CD4-positive, alpha-beta memory T cell (primary cell): ENCODE measurements at regions not wholly inside any gene's neighbourhood (a gene's known extent, or its start where the extent isn't known, plus 50 kb on each side); places are given as distances from the start of the nearest gene placed in this dataset.

Experiments
- CTCF ChIA-PET: fragments of 350-600 bp; sonication (Branson Sonifier 250); formaldehyde crosslinking; loops from one replicate; lab custom pipeline; 2021; ENCODE audit warnings: inconsistent platforms; ENCODE audit not compliant: partially characterized antibody; lab: Charles Lee
- POLR2A ChIA-PET: fragments of 350-600 bp; sonication (Branson Sonifier 250); formaldehyde crosslinking; loops from one replicate; lab custom pipeline; 2021; ENCODE audit not compliant: partially characterized antibody; lab: Charles Lee
- DNase-seq, 5 donors: peaks; one replicate each; pipeline versions ENCODE4 v3.0.0 to v3.0.0-alpha.2; 2020 to 2022; ENCODE audit warnings: mixed read lengths in 1 of 5
- H3K27ac ChIP-seq: one replicate; pipeline ENCODE4 v1.7.0; 2013; ENCODE audit warnings: low read depth, low read length
- H3K27me3 ChIP-seq: 2 replicates; pipeline ENCODE4 v1.7.0; 2013; ENCODE audit warnings: mild to moderate bottlenecking, low read length, moderate library complexity; ENCODE audit not compliant: insufficient read depth
- H3K36me3 ChIP-seq: 2 replicates; pipeline ENCODE4 v1.7.0; 2013; ENCODE audit warnings: mild to moderate bottlenecking, low read length, moderate library complexity; ENCODE audit not compliant: insufficient read depth
- H3K4me1 ChIP-seq: 2 replicates; pipeline ENCODE4 v1.7.0; 2013; ENCODE audit warnings: mild to moderate bottlenecking, low read length, moderate library complexity; ENCODE audit not compliant: insufficient read depth
- H3K4me3 ChIP-seq, 2 donors: one replicate each; pipeline ENCODE4 v1.7.0; 2013; ENCODE audit warnings: low read length in 2 of 2, mild to moderate bottlenecking in 1 of 2
- H3K9me3 ChIP-seq, 2 donors: one replicate each; pipeline ENCODE4 v1.7.0; 2013; ENCODE audit warnings: low read length in 2 of 2, control low read depth in 1 of 2; ENCODE audit not compliant: control insufficient read depth in 1 of 2
- H3K27ac Mint-ChIP-seq, 7 donors: one replicate each; pipeline ENCODE4 v1.8.0; 2020 to 2021; ENCODE audit warnings: mixed read lengths in 7 of 7, mild to moderate bottlenecking in 6 of 7, inconsistent platforms in 3 of 7, moderate library complexity in 3 of 7
- H3K27me3 Mint-ChIP-seq, 2 donors: one replicate each; pipeline ENCODE4 v1.8.0; 2020 to 2021; ENCODE audit warnings: mixed read lengths in 2 of 2
- H3K36me3 Mint-ChIP-seq, 2 donors: one replicate each; pipeline ENCODE4 v1.8.0; 2020 to 2021; ENCODE audit warnings: mixed read lengths in 2 of 2, inconsistent platforms in 1 of 2, mild to moderate bottlenecking in 1 of 2
- H3K4me1 Mint-ChIP-seq, 4 donors: one replicate each; pipeline ENCODE4 v1.8.0; 2020 to 2021; ENCODE audit warnings: mixed read lengths in 4 of 4, mild to moderate bottlenecking in 1 of 4
- H3K4me3 Mint-ChIP-seq, 8 donors: one replicate each; pipeline ENCODE4 v1.8.0; 2020 to 2021; ENCODE audit warnings: mixed read lengths in 8 of 8, mild to moderate bottlenecking in 7 of 8, moderate library complexity in 6 of 8, inconsistent platforms in 3 of 8
- H3K9me3 Mint-ChIP-seq, 8 donors: one replicate each; pipeline ENCODE4 v1.8.0; 2020 to 2021; ENCODE audit warnings: mixed read lengths in 8 of 8, mild to moderate bottlenecking in 5 of 8, inconsistent platforms in 3 of 8, moderate library complexity in 1 of 8
- intact Hi-C: fragments of 100-400 bp; cut with micrococcal nuclease; formaldehyde crosslinking; loops from one replicate; pipeline ENCODE4 v1.15.1; 2023

DNA sequence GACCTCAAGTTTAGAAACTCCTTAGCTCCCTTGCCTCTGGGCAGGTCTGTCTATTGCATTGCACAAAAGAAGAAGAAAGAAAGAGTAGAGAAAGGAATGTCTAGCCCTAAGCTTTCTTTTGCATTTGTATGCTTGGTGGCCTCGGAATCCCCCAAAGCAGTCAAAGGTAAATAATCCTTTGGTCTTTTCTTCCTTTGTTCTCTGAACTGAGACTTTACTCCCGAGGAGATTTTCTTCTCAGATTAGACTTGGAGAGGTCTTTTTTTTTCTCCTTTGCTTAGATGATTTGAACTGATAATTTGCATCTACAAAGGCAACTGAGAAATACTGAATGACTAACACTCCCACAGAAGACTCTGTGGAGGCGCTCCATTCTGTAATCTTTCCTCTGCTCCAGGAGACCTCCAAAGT lies 93.2 kb downstream of the AKR1D1 start:
- peaks cover 24 to 25% of the 10 kb centered on the region in 2 donors for H3K27me3 Mint-ChIP-seq
- intact Hi-C loops: no loop called here
- H3K4me1 Mint-ChIP-seq: peaks cover 0 to 6% (median under 1%) of the 10 kb centered on the region in 4 donors
- H3K9me3 Mint-ChIP-seq: peaks cover 1 to 24% (median 15%) of the 10 kb centered on the region in 8 donors
- H3K27ac Mint-ChIP-seq: no peak overlapping the region
- no peaks in the 10 kb centered on the region for H3K4me1 ChIP-seq
- no peak for DNase-seq
- POLR2A ChIA-PET: no interaction called here
- no peak overlapping the region for H3K4me3 Mint-ChIP-seq
- no peaks in the 10 kb centered on the region for H3K9me3 ChIP-seq
- H3K36me3 ChIP-seq: no peaks in the 10 kb centered on the region
- no peak overlapping the region for H3K27ac ChIP-seq
- H3K4me3 ChIP-seq: no peak overlapping the region
- H3K27me3 ChIP-seq: peaks cover 3% of the 10 kb centered on the region
- CTCF ChIA-PET: no interaction called here
- H3K36me3 Mint-ChIP-seq: peaks cover 0 to 5% of the 10 kb centered on the region in 2 donors

DNA sequence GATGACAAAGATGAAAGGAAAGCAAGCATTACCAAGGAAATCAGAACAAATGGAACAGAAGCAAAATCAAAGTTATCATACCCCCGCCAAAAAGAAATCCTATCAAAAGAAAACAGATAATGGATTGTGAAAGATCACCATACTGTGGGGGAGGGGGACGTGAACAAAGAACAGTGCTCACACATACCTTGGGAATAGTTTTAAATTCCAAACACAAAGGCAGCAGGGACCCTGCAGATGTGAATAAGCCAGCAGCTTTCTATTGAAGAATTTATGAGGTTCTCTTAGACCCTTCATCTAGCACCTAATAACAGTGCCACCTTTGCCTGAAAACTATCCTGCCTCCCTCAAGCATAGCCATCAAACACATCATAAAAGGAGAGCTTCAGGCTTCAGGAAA lies 94.0 kb downstream of the AKR1D1 start:
- Histone ChIP-seq H3K27ac (no peak overlapping the region), H3K4me1 (no peaks in the 10 kb centered on the region), H3K9me3 (no peaks in the 10 kb centered on the region), H3K36me3 (no peaks in the 10 kb centered on the region), H3K4me3 (no peak overlapping the region), H3K27me3 (peaks cover 3% of the 10 kb centered on the region)
- POLR2A ChIA-PET: no interaction called here
- intact Hi-C loops: no loop called here
- no peaks in the 10 kb centered on the region for H3K36me3 Mint-ChIP-seq
- H3K27me3 Mint-ChIP-seq: peaks cover 25 to 27% of the 10 kb centered on the region in 2 donors
- peaks cover 0 to 6% (median under 1%) of the 10 kb centered on the region in 4 donors for H3K4me1 Mint-ChIP-seq
- H3K4me3 Mint-ChIP-seq: no peak overlapping the region
- no peak overlapping the region for H3K27ac Mint-ChIP-seq
- DNase-seq: no peak
- H3K9me3 Mint-ChIP-seq: peaks cover 4 to 18% (median 7%) of the 10 kb centered on the region in 8 donors
- CTCF ChIA-PET: interaction anchor here (1.1 kb wide), 1 partner anchor 8 kb away, joined by 4 read pairs; no protein-coding TSS in a partner anchor

DNA sequence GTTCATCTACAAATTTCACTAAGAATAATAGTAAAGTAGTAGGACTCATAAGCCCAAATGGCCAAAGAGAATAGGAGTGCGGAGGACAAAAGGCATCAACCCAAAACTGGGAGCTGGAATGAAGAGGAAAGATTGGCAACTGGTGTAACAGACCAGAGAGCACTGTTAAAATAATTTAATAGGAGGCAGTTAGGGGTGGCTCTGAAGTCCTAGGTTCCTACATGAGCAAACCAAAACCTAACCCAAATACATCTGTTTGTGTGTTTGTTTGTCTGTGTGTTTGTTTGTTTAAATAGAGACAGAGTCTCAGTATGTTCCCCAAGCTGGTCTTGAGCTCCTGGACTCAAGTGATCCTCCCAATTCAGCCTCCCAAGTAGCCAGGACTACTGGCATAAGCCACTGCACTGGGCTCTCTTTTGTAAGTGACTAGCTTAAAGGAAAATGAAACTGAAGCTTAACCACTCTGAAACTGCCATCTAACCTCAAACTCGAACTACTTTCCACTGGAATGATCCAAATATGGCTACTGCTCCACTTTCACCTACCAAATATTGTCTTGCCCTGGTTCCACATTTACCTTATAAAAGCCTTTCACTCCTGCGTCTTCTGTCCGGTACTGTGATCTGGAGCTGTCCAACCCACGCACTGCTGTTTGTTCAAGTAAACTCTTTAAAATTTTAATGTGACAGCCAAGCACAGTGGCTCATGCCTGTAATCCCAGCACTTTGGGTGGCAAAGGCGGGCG lies 94.9 kb downstream of the AKR1D1 start:
- POLR2A ChIA-PET: no interaction called here
- H3K27me3 Mint-ChIP-seq: peaks cover 25 to 27% of the 10 kb centered on the region in 2 donors
- CTCF ChIA-PET: interaction anchor here (1.1 kb wide), 1 partner anchor 9 kb away, joined by 4 read pairs; no protein-coding TSS in a partner anchor
- H3K36me3 Mint-ChIP-seq: no peaks in the 10 kb centered on the region
- no peaks in the 10 kb centered on the region for H3K36me3 ChIP-seq
- H3K4me3 Mint-ChIP-seq: peak overlapping the region in 1 of 8 donors; percentile 14
- intact Hi-C loops: no loop called here
- H3K27me3 ChIP-seq: peaks cover 3% of the 10 kb centered on the region
- peak overlapping the region in 1 of 7 donors; percentile 33 for H3K27ac Mint-ChIP-seq
- peaks cover 2 to 13% (median 5%) of the 10 kb centered on the region in 8 donors for H3K9me3 Mint-ChIP-seq
- H3K27ac ChIP-seq: no peak overlapping the region
- no peak overlapping the region for H3K4me3 ChIP-seq
- H3K9me3 ChIP-seq: no peaks in the 10 kb centered on the region
- H3K4me1 Mint-ChIP-seq: peaks cover 0 to 6% (median under 1%) of the 10 kb centered on the region in 4 donors
- DNase-seq: no peak
- no peaks in the 10 kb centered on the region for H3K4me1 ChIP-seq

- Histone ChIP-seq H3K27me3 (peaks cover 3% of the 10 kb centered on the region), H3K27ac (no peak overlapping the region), H3K9me3 (no peaks in the 10 kb centered on the region), H3K36me3 (no peaks in the 10 kb centered on the region), H3K4me3 (no peak overlapping the region), H3K4me1 (no peaks in the 10 kb centered on the region)
- no peak for DNase-seq
- Mint-ChIP-seq H3K4me3 (no peak overlapping the region), H3K4me1 (peaks cover 0 to 6% (median under 1%) of the 10 kb centered on the region in 4 donors), H3K27ac (no peak overlapping the region), H3K36me3 (no peaks in the 10 kb centered on the region), H3K9me3 (peaks cover 2 to 9% (median 4%) of the 10 kb centered on the region in 8 donors), H3K27me3 (peaks cover 17 to 22% of the 10 kb centered on the region in 2 donors)
- ChIA-PET CTCF (no interaction called here), POLR2A (no interaction called here)
- intact Hi-C loops: no loop called here
Observed at GRCh38 chr7:138173548-138173947, 97.3 kb downstream of the AKR1D1 start.

- Histone ChIP-seq H3K27me3 (peaks cover 3% of the 10 kb centered on the region), H3K9me3 (no peaks in the 10 kb centered on the region), H3K27ac (no peak overlapping the region), H3K36me3 (no peaks in the 10 kb centered on the region), H3K4me3 (no peak overlapping the region), H3K4me1 (no peaks in the 10 kb centered on the region)
- ChIA-PET CTCF (no interaction called here), POLR2A (no interaction called here)
- H3K27me3 Mint-ChIP-seq: peaks cover 5 to 13% of the 10 kb centered on the region in 2 donors
- H3K4me3 Mint-ChIP-seq: no peak overlapping the region
- peaks cover 0 to 4% (median 0%) of the 10 kb centered on the region in 4 donors for H3K4me1 Mint-ChIP-seq
- intact Hi-C loops: no loop called here
- DNase-seq: no peak
- no peaks in the 10 kb centered on the region for H3K36me3 Mint-ChIP-seq
- H3K9me3 Mint-ChIP-seq: peaks cover 0 to 9% (median 3%) of the 10 kb centered on the region in 8 donors
- H3K27ac Mint-ChIP-seq: no peak overlapping the region
Observed at GRCh38 chr7:138176060-138176459, 99.8 kb downstream of the AKR1D1 start.

DNA sequence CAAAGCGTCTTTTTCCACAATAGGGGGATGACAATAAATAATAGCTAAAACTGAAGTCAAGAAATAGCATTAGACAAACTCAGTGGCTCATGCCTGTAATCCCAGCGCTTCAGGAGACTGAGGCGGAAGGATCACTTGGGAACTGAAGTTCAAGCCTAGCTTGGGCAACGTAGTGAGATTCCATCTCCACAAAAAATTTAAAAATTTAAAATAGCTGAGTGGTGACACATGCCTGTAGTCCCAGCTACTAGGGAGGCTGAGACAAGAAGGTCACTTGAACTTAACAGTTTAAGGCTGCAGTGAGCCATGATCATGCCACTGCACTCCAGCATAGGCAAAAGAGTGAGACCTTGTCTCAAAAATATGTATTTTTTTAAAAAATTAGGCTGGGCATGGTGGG lies 107.9 kb downstream of the AKR1D1 start:
- Histone ChIP-seq H3K9me3 (no peaks in the 10 kb centered on the region), H3K36me3 (no peaks in the 10 kb centered on the region), H3K4me1 (no peaks in the 10 kb centered on the region), H3K4me3 (no peak overlapping the region), H3K27me3 (no peaks in the 10 kb centered on the region), H3K27ac (no peak overlapping the region)
- POLR2A ChIA-PET: no interaction called here
- H3K9me3 Mint-ChIP-seq: peaks cover 2 to 19% (median 9%) of the 10 kb centered on the region in 8 donors
- intact Hi-C loops: no loop called here
- no peak overlapping the region for H3K4me3 Mint-ChIP-seq
- H3K27me3 Mint-ChIP-seq: peaks cover 2 to 6% of the 10 kb centered on the region in 2 donors
- H3K36me3 Mint-ChIP-seq: no peaks in the 10 kb centered on the region
- CTCF ChIA-PET: no interaction called here
- H3K27ac Mint-ChIP-seq: no peak overlapping the region
- no peak for DNase-seq
- no peaks in the 10 kb centered on the region for H3K4me1 Mint-ChIP-seq

GRCh38 chr7:138185132-138185908 lies 109.1 kb downstream of the AKR1D1 start:
- H3K36me3 ChIP-seq: no peaks in the 10 kb centered on the region
- POLR2A ChIA-PET: no interaction called here
- H3K9me3 ChIP-seq: no peaks in the 10 kb centered on the region
- H3K27me3 Mint-ChIP-seq: peaks cover 2 to 6% of the 10 kb centered on the region in 2 donors
- no peak overlapping the region for H3K4me3 ChIP-seq
- H3K4me1 Mint-ChIP-seq: no peaks in the 10 kb centered on the region
- DNase-seq: no peak
- peaks cover 2 to 21% (median 9%) of the 10 kb centered on the region in 8 donors for H3K9me3 Mint-ChIP-seq
- no peaks in the 10 kb centered on the region for H3K27me3 ChIP-seq
- H3K27ac ChIP-seq: no peak overlapping the region
- CTCF ChIA-PET: no interaction called here
- H3K4me3 Mint-ChIP-seq: no peak overlapping the region
- no peak overlapping the region for H3K27ac Mint-ChIP-seq
- no peaks in the 10 kb centered on the region for H3K36me3 Mint-ChIP-seq
- intact Hi-C loops: no loop called here
- no peaks in the 10 kb centered on the region for H3K4me1 ChIP-seq
